GM18508 (cell line): ENCODE measurements at regions not wholly inside any gene's neighbourhood (a gene's known extent, or its start where the extent isn't known, plus 50 kb on each side); places are given as distances from the start of the nearest gene placed in this dataset.

Experiments used
- ATAC-seq: cut with Tn5 transposase; IDR thresholded peaks from one replicate; pipeline ENCODE4 v1.9.1; 2021; ENCODE audit warnings: moderate number of reproducible peaks; ENCODE audit not compliant: insufficient read depth, unreplicated experiment

DNA sequence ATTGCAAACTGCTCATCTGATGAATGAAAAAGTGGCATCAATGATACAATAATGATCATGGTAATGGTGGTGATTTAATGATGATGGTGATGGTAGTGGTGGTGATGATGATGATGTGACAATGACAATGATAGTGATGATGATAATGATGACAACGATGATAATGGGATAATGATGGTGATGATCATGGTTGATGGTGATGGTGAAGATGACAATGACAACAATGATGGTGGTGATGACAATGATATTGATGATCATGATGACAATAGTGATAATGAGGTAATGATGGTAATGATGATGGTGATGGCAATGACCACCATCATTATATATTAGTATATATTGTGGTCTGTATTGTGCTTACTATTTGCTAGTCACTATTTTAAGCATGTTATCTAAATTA is 474.3 kb downstream of the TBC1D22A start:
- no peak for ATAC-seq

DNA sequence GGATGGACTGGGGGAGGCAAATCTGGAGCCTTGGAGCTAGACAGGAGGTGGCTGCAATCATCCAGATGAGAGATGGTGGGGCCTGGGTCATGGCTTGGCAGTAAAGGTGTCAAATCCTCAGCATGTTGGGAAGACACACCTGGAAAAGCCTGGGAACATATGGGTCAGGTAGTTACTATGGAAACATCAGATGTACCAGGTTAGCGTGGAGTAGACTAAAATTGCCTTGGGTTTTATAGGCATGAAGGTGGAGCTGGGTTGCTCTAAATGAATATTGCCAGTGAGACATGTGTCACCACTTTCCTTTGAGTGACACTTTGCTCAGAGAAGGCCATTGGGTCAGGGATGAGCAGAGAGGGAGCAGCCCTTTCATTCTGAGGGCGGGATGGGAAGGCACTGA is 473.7 kb downstream of the TBC1D22A start:
- no peak for ATAC-seq

DNA sequence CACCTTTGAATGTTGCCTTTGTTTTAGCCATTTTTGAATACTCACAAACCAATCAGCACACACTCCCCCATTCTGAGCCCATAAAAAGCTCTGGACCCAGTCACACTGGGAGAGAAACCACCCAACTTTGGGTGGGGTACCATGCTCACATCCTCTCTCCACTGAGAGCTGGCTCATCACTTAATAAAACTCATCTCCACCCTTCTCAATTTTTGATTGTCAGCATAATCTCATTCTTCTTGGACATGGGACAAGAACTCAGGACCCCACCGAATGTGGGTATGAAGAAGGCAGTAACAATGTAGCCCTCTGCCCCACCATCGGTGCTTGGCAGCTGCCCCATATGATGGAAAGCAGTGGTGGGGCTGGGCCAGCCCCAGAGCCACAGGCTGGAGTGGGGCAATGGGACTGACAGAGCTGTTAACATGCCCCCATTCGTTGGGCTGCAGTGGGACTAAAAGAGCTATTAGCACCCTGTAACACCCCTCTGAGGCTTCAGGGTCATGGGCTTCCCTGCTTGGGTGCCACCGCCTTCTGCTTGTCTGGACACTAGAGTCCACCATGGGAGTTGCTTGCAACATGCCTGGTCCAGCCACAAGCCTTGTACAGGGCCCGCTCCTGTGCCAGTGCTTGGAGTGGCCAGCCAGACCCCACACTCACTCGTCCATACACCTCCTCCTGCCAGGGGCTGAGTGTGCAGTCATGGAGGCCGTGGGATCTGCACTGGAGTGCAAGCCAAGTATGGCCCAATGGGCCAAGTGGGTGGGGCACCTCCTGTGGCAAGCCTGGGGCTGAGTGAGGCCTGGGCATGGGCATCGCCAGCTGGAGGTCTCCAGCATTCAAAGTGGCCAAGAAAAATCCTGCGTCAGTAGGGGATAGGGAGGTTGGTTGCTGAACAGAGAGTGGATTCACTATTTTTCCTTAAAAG is 471.1 kb downstream of the TBC1D22A start:
- ATAC-seq: no peak

DNA sequence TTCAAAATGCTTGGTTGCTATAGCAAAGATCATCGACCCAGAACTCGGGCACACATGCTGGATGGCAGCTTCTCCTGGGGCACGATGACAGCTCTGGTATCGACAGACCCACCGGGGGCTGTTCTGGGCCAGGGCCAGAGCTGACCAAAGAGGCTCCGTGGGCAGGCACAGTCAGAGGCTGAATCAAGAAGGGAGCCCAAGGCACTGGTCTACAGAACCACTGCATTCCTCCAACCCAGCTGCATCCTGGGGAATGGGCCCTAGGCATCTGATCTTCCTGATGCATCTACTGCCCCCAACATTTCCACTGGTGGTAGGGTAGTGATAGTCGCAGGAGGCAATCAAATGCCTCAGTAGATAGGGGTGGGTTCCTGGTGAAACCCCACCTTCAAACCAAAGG is 470.3 kb downstream of the TBC1D22A start:
- no peak for ATAC-seq

DNA sequence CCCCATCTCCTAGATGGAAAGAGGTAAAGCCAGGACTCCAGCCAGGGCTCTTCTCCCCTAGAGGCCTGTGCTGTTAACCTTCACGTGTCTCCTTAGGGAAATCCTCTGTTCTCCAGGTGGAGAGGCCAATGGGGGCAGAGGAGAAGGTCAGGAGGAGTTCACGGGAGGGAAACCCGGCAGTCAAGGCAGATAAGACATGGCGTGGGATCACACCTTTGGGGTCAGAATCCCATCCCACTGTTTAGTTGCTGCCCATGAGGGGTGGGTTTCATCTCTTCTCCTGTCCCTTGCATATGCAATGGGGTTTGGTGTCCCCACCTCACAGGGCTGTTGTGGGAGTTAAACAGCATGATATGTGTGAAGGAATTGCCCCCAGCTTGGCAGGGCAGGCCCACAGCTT is 469.7 kb downstream of the TBC1D22A start:
- no peak for ATAC-seq

DNA sequence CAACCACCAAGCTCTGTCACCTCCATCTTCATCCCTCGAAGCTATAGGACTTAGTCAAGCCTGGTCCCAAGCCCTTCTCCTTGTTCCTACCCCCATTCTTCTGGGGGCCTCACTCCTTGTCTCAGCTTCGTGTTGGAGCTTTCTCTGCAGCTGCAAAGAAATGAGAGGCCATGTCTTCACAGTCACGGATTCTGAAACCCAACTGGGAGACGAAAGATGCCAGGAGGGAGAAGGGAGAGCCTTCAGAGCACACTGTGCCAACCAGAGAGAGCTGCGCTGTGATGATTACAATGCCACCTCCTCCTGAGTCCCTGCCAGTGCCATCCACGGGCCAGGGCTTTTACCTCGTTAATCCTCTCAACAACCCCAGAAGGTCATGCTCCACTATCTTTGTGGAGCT is 469.3 kb downstream of the TBC1D22A start:
- ATAC-seq: no peak

DNA sequence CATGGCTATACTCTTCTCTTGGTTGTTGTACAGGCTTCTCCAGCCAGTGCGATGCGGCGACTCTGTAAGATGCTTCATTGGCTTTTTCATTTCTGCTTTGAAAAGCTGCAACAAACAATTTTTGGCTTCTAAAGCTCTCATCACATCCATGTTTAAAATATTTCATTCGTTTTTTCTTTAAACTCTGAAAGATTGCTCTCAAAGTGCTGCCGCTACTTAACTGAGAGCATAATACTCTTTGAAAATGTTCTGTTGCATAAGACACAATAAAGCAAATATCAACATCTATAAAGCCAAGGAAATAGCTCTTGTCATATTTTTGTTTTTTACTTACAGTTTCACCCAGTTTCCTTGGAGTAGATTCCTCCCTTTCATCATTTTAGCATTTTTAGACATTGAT is 468.3 kb downstream of the TBC1D22A start:
- no peak for ATAC-seq

DNA sequence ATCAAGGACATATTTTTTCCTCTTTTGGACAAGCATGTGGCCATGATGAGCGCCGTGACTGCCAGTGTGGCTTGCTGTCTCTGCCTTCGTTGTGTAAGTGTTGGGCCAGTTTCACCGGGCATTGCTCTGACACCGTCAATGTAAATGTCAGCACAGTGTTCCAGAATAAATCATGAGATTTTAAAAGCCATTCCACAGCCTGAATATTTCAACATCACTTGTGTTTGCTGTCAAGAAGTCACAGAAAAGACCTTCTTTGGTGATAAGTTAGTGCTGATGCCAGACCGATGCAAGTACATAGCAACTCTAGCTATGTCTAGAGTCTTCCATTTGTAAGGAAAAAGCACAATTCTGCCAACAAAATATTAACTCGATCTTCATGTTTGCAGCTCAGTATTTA is 467.8 kb downstream of the TBC1D22A start:
- no peak for ATAC-seq

DNA sequence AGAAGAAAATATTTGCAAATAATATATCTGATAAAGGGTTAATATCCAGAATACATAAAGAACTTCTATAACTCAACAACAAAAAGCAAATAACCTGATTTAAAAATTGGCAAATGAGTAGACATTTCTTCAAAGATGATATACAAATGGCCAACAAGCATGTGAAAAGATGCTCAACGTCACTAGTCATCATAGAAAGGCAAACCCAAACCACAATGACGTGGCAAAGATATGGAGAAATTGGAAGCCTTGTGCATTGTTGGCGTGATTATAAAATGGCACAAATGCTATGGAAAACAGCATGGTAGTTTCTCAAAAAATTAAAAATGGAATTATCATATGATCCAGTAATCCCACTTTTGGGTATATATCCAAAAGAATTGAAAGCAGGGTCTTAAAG is 466.3 kb downstream of the TBC1D22A start:
- ATAC-seq: no peak

DNA sequence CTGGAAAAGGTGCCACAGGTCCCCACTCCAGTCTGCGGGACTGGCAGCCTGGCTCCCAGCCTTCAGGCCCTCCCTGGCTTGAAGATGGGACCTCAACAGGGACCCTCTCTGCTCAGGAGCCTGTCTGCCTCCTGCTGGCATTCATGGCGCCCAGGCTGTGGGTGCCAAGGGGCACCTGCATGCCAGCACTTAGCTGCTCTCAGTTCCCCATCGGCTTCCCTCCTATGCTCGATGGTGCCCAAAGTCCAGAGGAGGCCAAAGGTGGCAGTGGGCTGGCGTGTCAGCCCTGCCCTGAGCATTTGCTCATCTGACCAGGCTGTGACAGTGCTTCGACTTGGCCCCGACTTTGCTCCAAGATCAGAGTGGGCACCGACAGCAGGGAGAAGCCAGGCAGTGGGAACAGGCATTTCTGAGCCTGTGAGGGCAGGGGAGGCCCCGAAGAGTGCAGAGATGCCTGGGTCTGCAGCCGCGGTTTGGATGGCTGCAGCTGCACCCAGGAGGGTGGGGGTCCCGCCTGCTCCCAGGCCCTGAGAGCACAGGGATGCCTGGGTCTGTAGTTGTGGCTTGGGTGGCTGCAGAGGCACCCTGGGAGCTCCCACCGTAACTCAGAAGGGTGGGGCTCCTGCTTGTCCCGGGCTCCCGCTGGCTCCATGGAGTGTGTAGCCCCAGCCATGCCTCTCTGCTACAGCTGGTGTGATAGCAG is 463.6 kb downstream of the TBC1D22A start:
- no peak for ATAC-seq

DNA sequence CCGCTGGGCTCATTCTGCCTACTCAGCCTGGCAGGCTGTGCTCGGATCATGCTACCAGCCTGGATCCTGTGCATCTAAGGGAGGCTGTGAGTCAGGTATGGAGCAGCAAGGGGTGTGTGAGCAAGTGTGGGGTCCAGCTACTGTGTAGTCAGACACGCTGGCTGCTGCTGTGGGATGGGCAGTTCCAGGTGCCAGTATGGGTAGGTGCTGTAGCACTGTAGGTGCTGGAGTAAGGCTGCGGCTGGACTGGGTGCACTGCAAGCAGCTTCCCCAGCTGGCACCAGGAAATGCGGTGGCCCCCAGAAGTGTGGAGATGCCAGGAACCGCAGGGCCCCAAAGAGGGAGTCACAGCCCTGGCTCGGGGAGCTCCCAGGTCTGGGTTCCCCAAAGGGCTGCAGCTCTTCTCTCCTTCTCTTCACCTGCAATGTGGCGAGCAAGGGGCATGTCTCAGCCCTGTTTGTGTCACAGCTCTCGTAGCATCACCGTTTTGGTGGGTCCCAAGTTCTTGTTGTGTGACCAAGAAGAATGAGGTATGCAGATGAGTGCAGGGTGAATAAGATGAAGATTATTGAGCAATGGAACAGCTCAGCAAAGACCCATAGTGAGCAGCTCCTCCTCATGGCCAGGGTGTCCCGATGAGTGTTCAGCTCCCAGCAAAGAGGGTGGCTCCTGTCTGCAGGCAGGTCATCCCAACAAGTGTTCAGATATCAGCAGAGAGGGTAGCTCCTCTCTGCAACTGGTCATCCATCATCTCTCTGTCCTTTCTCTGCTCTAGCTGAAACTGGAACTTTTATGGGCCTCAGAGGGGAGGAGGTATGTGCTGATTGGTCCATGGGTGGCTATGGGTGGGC is 462.9 kb downstream of the TBC1D22A start:
- ATAC-seq: no peak
